DND-41 (cell line): ENCODE measurements at regions not wholly inside any gene's neighbourhood (a gene's known extent, or its start where the extent isn't known, plus 50 kb on each side); places are given as distances from the start of the nearest gene placed in this dataset.

Source experiments
- ATAC-seq: fragments of 200-7000 bp; cut with Tn5 transposase; 3 replicates; pipeline ENCODE4 v1.9.1; 2021; ENCODE audit warnings: low read depth; ENCODE audit not compliant: insufficient read depth
- DNase-seq: peaks from one replicate; pipeline ENCODE4 v3.0.0-alpha.2; 2020
- H2AFZ ChIP-seq: 2 replicates; pipeline ENCODE4 v1.6.0; 2012; ENCODE audit warnings: low read depth, low read length
- H3K27ac ChIP-seq: 2 replicates; pipeline ENCODE4 v1.5.1; 2012; ENCODE audit warnings: low read length, inconsistent platforms
- H3K27me3 ChIP-seq: fragments of 200-600 bp; sonication (generic); 2 replicates; pipeline ENCODE4 v1.6.0; 2012; ENCODE audit warnings: low read length, mild to moderate bottlenecking, inconsistent platforms; ENCODE audit not compliant: insufficient read depth, poor library complexity
- H3K36me3 ChIP-seq: 2 replicates; pipeline ENCODE4 v1.5.1; 2012; ENCODE audit warnings: low read length, inconsistent platforms; ENCODE audit not compliant: insufficient read depth
- H3K4me1 ChIP-seq: 2 replicates; pipeline ENCODE4 v1.5.1; 2012; ENCODE audit warnings: mild to moderate bottlenecking, low read length; ENCODE audit not compliant: insufficient read depth
- H3K4me2 ChIP-seq: 2 replicates; pipeline ENCODE4 v1.6.0; 2012; ENCODE audit warnings: mild to moderate bottlenecking, moderate library complexity, low read length, inconsistent platforms; ENCODE audit not compliant: insufficient read depth
- H3K4me3 ChIP-seq, 2 experiments: fragments of 200-600 bp in 1 of 2; shearing (Covaris generic) in 1 of 2; 2 replicates each; pipeline ENCODE4 v1.5.1; 2012 to 2016; ENCODE audit warnings: inconsistent platforms in 2 of 2, low read length in 2 of 2, mild to moderate bottlenecking in 2 of 2, low read depth in 1 of 2, moderate library complexity in 1 of 2
- H3K79me2 ChIP-seq: 2 replicates; pipeline ENCODE4 v1.6.0; 2012; ENCODE audit warnings: low read length, inconsistent platforms; ENCODE audit not compliant: insufficient read depth
- H3K9ac ChIP-seq: 2 replicates; pipeline ENCODE4 v1.6.0; 2012; ENCODE audit warnings: low read depth, mild to moderate bottlenecking, inconsistent platforms, low read length, moderate library complexity
- H3K9me3 ChIP-seq: 2 replicates; pipeline ENCODE4 v1.5.1; 2012; ENCODE audit warnings: low read length, moderate library complexity, mild to moderate bottlenecking, inconsistent platforms; ENCODE audit not compliant: insufficient read depth, severe bottlenecking
- H4K20me1 ChIP-seq: 2 replicates; pipeline ENCODE4 v1.6.0; 2012; ENCODE audit warnings: low read length; ENCODE audit not compliant: insufficient read depth
- EZH2 ChIP-seq: IDR thresholded peaks from 3 replicates; pipeline ENCODE4 v1.6.1; 2012; ENCODE audit warnings: borderline replicate concordance, low read depth, mild to moderate bottlenecking, moderate library complexity, low read length, inconsistent platforms; ENCODE audit not compliant: severe bottlenecking
- TF ChIP-seq, protein P1 (sequence below): IDR thresholded peaks from 2 replicates; pipeline ENCODE4 v1.5.1; 2012; ENCODE audit warnings: borderline replicate concordance, low read length, moderate library complexity, mild to moderate bottlenecking; ENCODE audit not compliant: poor library complexity, severe bottlenecking; ENCODE audit errors: extremely low read depth

DNA sequence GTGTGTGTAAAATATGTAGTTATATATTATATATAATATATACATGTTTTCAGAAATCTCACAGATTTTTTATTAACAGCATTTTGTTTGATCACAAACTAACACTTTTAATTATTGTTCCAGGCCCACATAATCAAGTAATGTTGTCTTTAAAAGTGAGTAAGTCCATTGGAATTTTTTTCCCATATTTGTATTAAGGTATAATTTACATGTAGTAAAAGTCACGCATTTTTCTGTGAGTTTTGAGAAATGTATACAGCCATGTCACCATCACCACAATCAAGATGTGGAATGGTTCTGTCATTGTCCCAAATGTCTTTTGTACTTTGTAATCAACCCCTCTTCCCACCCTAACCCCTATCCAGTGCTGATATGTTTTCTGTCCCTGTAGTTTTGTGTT, 120.0 kb upstream of the RFC3 start:
- Histone ChIP-seq H3K4me1 (no peaks in the 10 kb centered on the region), H3K4me3 (no peak overlapping the region), H3K9me3 (no peaks in the 10 kb centered on the region), H3K79me2 (no peaks in the 10 kb centered on the region), H2AFZ (no peak overlapping the region), H3K27ac (no peak overlapping the region), H3K4me2 (no peak overlapping the region), H4K20me1 (no peaks in the 10 kb centered on the region), H3K27me3 (no peaks in the 10 kb centered on the region), H3K36me3 (no peaks in the 10 kb centered on the region), H3K9ac (no peak overlapping the region)
- DNase-seq (no peak), ATAC-seq (no peak)
- TF ChIP-seq, protein P1, sequence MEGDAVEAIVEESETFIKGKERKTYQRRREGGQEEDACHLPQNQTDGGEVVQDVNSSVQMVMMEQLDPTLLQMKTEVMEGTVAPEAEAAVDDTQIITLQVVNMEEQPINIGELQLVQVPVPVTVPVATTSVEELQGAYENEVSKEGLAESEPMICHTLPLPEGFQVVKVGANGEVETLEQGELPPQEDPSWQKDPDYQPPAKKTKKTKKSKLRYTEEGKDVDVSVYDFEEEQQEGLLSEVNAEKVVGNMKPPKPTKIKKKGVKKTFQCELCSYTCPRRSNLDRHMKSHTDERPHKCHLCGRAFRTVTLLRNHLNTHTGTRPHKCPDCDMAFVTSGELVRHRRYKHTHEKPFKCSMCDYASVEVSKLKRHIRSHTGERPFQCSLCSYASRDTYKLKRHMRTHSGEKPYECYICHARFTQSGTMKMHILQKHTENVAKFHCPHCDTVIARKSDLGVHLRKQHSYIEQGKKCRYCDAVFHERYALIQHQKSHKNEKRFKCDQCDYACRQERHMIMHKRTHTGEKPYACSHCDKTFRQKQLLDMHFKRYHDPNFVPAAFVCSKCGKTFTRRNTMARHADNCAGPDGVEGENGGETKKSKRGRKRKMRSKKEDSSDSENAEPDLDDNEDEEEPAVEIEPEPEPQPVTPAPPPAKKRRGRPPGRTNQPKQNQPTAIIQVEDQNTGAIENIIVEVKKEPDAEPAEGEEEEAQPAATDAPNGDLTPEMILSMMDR, result no peak
- TF ChIP-seq EZH2, result no peak

DNA sequence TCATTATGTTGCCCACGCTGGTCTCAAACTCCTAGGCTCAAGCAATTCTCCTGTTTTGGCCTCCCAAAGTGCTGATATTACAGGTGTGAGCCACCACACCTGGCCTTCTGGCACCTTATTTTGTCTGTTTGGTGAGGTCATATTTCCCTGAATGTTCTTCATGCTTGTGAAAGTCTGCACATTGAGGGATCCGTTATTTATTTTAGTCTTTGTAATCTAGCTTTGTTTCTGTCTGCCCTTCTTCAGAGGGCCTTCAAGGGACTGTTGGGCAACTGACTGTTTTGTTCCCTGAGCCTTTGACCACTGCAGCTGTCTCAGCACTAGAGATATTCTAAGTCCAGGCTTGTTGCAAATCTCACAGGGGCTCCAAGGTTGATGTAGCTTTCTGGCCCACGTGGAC, 110.5 kb upstream of the RFC3 start:
- Histone ChIP-seq H2AFZ (no peak overlapping the region), H3K27ac (no peak overlapping the region), H4K20me1 (no peaks in the 10 kb centered on the region), H3K4me1 (no peaks in the 10 kb centered on the region), H3K4me2 (no peak overlapping the region), H3K36me3 (no peaks in the 10 kb centered on the region), H3K27me3 (no peaks in the 10 kb centered on the region), H3K9me3 (no peaks in the 10 kb centered on the region), H3K79me2 (no peaks in the 10 kb centered on the region), H3K4me3 (no peak overlapping the region), H3K9ac (no peak overlapping the region)
- ATAC-seq, result no peak
- no peak for DNase-seq
- TF ChIP-seq, protein P1, result no peak
- TF ChIP-seq EZH2, result no peak

DNA sequence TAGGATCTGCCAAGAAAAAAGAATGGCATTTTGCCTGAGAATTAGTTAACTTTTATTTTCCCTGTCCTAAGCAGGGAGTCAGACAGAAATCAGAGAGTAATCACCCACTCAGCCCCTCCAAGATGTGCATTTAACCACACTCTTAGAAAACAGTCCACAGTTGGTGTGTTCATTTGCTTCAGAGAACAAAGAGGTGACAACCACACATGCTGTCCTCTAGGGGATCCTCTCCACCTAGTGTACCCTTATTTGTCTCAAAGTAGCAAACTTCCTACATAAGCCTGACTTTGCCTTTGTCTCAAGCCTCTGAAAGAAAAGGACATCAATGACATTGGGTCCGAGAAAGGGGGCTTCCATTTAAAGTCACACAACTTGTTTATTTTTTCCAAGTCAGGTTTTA, 107.0 kb upstream of the RFC3 start:
- Histone ChIP-seq H3K9me3 (no peaks in the 10 kb centered on the region), H3K4me1 (no peaks in the 10 kb centered on the region), H3K4me3 (no peak overlapping the region), H3K4me2 (no peak overlapping the region), H3K27me3 (no peaks in the 10 kb centered on the region), H4K20me1 (no peaks in the 10 kb centered on the region), H3K27ac (no peak overlapping the region), H3K36me3 (no peaks in the 10 kb centered on the region), H3K79me2 (no peaks in the 10 kb centered on the region), H2AFZ (no peak overlapping the region), H3K9ac (no peak overlapping the region)
- ATAC-seq (no peak), DNase-seq (no peak)
- no peak for TF ChIP-seq EZH2
- TF ChIP-seq, protein P1, result no peak

DNA sequence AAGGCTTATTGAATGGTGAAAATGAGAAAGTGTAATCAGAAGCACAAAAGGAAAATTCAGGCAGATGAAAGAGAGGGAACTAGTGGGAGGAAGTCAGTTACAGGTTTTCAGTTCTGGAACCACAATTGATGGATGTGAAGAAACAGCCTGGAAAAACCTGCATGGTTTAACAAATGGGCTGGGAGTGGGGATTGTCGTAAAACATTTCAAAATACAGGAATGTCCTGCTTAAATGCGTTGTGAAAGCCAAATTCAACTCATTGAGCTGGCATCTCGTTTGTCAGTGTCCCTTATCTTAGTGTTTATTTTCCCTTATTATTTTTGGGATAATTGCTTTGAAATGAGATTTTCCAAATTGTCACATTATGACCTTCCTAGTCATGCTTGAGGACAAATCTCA, 106.5 kb upstream of the RFC3 start:
- H3K79me2 ChIP-seq, result no peaks in the 10 kb centered on the region
- no peak overlapping the region for H3K4me3 ChIP-seq
- H3K4me1 ChIP-seq, result no peaks in the 10 kb centered on the region
- no peaks in the 10 kb centered on the region for H3K36me3 ChIP-seq
- no peaks in the 10 kb centered on the region for H3K27me3 ChIP-seq
- H3K9ac ChIP-seq, result no peak overlapping the region
- TF ChIP-seq EZH2, result no peak
- TF ChIP-seq, protein P1, result no peak
- H3K4me2 ChIP-seq, result no peak overlapping the region
- no peak for ATAC-seq
- DNase-seq, result no peak
- H3K27ac ChIP-seq, result no peak overlapping the region
- H3K9me3 ChIP-seq, result no peaks in the 10 kb centered on the region
- no peaks in the 10 kb centered on the region for H4K20me1 ChIP-seq
- no peak overlapping the region for H2AFZ ChIP-seq
